CD4-positive, alpha-beta T cell treated with Interleukin-1 beta for 1 hour (primary cell): ENCODE measurements at regions not wholly inside any gene's neighbourhood (a gene's known extent, or its start where the extent isn't known, plus 50 kb on each side); places are given as distances from the start of the nearest gene placed in this dataset.

ENCODE experiments used
- DNase-seq, 2 donors: peaks; one replicate each; pipeline ENCODE4 v3.0.0-alpha.2; 2020 to 2022

- peak; percentile 73 to 75 for DNase-seq
These were observed 123.3 kb upstream of the GADD45A start for GRCh38 chr1:67561704-67562113.

DNA sequence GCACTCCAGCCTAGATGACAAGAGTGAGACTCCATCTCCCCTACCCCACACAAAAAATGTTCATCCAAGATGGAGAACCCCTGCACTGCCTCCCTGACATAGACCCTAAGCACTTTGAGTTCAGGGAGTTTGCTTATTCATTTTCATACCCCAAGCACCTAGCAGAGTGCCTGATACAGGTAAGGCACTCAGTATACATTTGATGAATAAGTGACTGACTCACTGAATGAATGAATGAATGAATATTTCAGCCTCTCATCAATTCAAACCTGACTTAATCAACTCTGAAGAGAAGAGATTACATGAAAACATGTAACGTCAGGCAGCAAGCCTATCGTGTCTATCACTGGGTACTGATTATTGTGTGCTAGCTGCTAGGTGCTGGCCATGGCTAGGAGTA is 121.3 kb upstream of the GADD45A start:
- no peak for DNase-seq

- DNase-seq, result no peak
These were observed 120.8 kb upstream of the GADD45A start for GRCh38 chr1:67564193-67564592.

- DNase-seq, result no peak
These were observed 118.1 kb upstream of the GADD45A start for GRCh38 chr1:67566803-67567377.

GRCh38 chr1:67570486-67571143 is 114.4 kb upstream of the GADD45A start:
- DNase-seq, result no peak

DNA sequence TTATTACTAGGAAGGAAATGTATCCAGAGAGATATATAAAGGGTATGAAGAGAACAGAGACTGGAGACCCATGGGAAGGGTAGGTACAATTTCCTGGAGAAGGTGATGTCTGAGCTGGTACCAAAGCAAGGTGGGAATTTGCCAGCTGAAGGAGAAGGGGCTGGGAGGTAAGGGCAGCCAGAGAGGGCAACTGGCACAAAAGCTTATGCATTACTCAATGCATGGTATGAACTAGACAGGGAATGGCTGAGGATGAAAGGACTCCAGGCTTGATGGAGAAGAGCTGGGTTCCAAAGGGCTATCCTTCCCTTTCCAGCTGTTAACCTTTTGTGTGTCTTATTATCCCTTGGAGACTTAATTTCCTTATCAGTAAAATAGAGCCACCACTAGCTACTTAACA is 113.6 kb upstream of the GADD45A start:
- no peak for DNase-seq

DNA sequence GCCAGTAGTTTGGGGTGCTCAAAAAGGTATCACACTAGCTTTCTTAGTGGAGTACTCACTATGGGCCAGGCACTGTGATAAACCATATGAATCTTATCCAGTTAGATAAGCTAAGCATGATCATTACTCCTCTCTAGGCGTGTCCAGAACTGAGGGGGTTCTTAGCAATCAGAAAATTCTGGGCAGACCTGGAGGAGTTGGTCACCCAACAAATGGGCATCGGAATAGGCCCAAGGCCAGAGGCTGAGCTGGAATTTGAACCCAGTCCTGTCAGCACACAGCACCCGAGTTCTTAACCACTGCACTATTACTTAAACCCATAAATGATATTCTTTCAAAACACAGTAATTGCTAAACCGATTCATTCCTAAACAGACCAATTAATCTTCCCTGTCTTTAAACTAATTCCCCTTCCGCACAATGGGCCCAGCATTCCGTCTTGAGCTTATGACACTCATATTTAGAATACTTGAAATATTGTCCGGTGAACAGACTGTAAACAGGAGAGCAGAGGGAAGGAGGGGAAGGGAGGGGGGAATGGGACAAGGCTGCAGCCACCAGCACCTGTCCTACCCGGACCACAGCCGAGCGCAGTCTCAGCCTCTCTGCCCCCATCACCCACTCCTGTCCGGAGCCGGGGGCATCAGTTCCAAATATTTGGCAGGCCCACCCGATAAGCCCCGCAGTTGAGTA is 113.0 kb upstream of the GADD45A start:
- DNase-seq, result no peak

- DNase-seq, result no peak
These were observed 112.3 kb upstream of the GADD45A start for GRCh38 chr1:67572594-67573221.

DNA sequence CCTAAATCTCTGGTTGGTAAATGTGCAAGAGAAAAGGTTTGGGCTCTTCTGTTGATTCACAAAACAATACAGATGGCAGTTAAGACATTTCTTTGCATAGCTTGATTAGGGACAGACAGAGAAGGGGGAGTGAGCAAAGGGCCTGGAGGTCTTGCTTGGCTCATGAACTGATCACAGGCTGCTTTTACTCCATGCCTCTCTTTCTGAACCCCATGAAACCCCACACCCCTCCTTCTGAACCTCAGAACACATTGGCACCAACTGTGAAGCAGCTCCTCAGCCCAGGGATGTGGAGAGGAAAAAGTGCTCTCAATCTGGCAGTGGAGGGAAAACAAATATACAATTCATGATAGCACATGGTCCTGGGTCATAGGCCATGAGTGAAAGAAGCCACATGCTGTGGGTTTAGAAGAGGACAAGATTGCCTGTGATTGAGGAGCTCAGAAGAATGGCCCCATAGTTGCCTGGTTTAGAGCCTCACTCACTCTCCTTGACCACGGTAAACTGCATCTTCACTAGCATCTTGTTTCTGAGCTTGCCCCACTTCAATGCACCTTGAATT is 111.6 kb upstream of the GADD45A start:
- no peak for DNase-seq

GRCh38 chr1:67574221-67574620 is 110.8 kb upstream of the GADD45A start:
- DNase-seq, result no peak

GRCh38 chr1:67575861-67576260 is 109.1 kb upstream of the GADD45A start:
- DNase-seq, result no peak

GRCh38 chr1:67576474-67576873 is 108.5 kb upstream of the GADD45A start:
- no peak for DNase-seq

DNA sequence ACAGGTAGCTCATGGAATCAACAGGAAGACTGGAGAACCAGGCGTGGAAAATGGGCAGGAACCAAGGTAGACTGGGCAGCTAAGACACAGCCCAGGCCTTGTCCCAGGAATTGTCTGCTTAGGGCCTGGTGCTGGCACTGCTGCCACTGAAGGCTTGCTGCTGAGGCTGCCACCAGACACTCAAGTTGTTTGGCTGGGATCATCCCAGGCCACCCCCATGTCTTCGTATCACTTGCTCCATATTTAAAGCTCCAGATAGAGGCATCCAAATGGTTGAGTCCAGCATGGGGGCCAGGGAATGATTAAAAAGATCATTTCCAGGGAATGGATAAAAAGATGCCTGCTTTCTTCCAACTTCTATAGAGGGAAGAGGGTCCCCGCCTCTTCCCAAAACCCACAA is 107.4 kb upstream of the GADD45A start:
- DNase-seq, result no peak

DNA sequence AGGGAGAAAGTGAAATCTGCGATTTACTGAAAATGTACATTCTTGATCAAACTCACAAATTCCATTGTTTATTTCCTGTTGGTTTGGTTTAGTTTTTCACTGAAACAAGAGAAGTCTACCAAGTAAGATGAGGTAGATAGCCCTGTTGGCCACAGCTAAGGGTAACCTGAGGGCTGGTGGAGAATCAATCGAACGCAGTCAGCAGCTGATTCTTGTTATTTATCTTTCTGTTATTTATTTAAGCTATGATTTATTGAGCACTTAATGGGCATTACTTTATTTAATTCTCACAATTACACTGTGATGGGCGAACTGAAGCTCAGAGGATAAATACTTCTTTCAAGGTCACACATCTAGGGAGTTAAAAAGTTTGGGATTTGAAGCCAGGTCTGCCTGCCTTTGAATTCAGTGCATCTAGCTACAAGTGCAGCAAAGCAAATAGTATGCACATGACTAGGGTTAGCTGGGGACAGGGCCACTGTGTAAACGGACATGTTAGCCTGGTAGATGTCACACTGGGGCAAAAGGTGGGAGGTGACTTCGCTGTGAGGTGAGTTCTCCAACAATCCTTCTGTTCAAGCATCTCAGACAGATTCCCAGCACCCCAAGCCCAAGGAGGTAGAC is 106.5 kb upstream of the GADD45A start:
- DNase-seq, result no peak

DNA sequence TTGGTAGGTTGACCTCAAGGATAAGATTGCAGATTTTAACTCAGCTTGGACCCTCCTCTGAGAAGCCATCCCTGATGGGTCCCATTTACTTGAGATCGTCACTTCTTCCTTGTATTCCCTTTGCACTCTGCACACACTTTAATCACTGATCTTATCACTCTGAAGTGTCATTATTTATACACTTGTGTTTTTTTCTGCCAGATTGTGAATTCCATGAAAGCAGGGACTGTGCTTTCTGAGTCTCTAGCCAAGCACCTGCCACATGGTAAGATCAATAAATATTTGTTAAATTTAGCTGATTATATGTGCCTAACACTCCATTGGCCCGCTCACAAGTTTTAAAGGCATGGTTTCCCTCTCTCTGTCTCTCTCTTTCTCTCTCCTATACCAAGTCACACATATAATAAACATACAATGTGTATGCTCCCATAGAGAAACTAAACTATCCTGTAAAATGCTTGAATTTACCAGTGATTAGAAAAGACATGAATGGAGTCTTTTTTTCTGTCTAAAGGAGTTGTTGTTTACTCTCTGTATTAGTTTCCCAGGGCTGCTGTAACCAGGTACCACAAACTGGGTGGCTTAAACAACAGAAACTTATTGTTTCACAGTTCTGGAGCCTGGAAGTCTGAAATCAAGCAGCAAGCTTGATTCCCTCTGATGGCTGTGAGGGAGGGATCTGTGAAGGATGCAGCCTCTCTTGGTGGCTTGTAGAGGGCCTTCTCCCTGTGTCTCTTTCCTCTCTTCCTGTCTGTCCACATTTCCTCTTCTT is 105.2 kb upstream of the GADD45A start:
- no peak for DNase-seq

GRCh38 chr1:67580691-67581403 is 104.2 kb upstream of the GADD45A start:
- no peak for DNase-seq

- DNase-seq, result no peak
These were observed 102.2 kb upstream of the GADD45A start for GRCh38 chr1:67582625-67583461.

DNA sequence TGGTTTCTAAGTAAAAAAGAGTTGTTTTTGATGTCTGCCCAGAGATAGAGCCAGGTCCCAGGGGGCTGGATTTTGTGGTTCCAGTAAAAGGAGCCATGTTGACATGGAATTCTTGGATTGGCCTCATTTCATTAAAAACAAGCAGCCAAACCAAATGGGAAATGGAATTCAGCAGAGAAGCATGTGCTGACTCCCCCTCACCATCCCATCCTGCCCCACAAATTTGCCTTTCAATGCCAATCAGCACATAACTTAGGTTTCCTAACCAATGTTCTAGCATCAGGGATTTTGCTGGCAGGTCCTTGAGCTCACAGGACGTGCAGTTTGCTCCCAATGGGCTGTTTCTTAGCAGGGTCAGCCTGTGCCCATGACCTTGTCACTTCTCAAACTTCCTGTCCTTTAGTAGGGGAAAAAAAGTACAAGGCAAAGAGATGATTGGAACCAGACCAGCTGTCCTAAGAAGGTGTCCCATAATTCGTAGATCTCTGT is 101.5 kb upstream of the GADD45A start:
- DNase-seq, result no peak

GRCh38 chr1:67584938-67585337 is 100.1 kb upstream of the GADD45A start:
- DNase-seq, result no peak

DNA sequence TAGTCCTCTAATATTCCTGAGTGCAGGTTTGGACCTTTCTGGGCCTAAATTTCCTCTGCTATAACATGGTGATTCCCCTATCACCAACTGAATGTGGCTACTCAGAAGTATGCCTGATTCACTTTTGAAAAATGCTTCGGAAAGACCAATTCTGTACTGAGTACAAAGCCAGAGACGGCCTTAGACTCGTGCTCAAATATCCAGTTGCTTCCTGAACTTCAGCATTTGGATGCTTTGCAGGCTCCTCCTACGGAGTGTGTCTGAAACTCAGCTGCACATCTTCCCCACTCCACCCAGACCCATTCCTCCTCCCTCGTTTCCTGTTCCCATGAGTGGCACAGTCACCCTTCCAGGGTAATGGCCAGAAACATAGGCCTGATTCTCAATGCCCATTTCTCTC is 98.4 kb upstream of the GADD45A start:
- DNase-seq, result no peak
